ENCODE measurements at regions not wholly inside any gene's neighbourhood (a gene's known extent, or its start where the extent isn't known, plus 50 kb on each side); places are given as distances from the start of the nearest gene placed in this dataset.
"Not testable (repeated sequence)": the region's sequence is repeated elsewhere in the genome, so short reads cannot be mapped to it uniquely, and the experiment has no call there.

GRCh38 chr17:83204230-83204725 lies 124.9 kb downstream of the METRNL start:
- DNase-seq: peak; percentile 3

- peak; percentile 1 for DNase-seq
Observed at GRCh38 chr17:83204736-83205386, 125.5 kb downstream of the METRNL start.

- peak; percentile 78 for DNase-seq
Observed at GRCh38 chr17:83205387-83206035, 126.1 kb downstream of the METRNL start.

GRCh38 chr17:83206036-83206394 lies 126.6 kb downstream of the METRNL start:
- not testable (repeated sequence) for DNase-seq

GRCh38 chr17:83206819-83207588 lies 127.6 kb downstream of the METRNL start:
- DNase-seq: peak; percentile 1

GRCh38 chr17:83247001-83247400 lies 167.6 kb downstream of the METRNL start:
- peak; percentile 40 for DNase-seq

Measured in activated CD4-positive, alpha-beta T cell treated with anti-CD3 and anti-CD28 coated beads for 48 hours (primary cell).